AG04450 (cell line): ENCODE measurements at regions not wholly inside any gene's neighbourhood (a gene's known extent, or its start where the extent isn't known, plus 50 kb on each side); places are given as distances from the start of the nearest gene placed in this dataset.

Experiments
- CTCF ChIA-PET: fragments of 300-600, 350-600 bp; formaldehyde crosslinking; extraction: SDS; loops from one replicate; lab custom pipeline; 2022; ENCODE audit warnings: antibody characterized with exemption, inconsistent platforms; lab: Charles Lee
- POLR2A ChIA-PET: fragments of 350-600 bp; formaldehyde crosslinking; extraction: SDS; loops from one replicate; lab custom pipeline; 2021; ENCODE audit warnings: antibody characterized with exemption, inconsistent platforms; lab: Yijun Ruan, JAX
- DNase-seq: peaks from one replicate; pipeline ENCODE4 v3.0.0-alpha.2; 2011; ENCODE audit warnings: low read depth, low spot score
- H3K27ac ChIP-seq: one replicate; pipeline ENCODE4 v1.5.1; 2012; ENCODE audit warnings: low read depth, low read length, control low read depth
- H3K27me3 ChIP-seq: one replicate; pipeline ENCODE4 v1.6.0; 2012; ENCODE audit warnings: low read length; ENCODE audit not compliant: control insufficient read depth, insufficient read depth
- H3K4me3 ChIP-seq: 2 replicates; pipeline ENCODE4 v1.5.1; 2011; ENCODE audit warnings: mild to moderate bottlenecking, low read depth, low read length, control low read depth
- H3K9me3 ChIP-seq: 2 replicates; pipeline ENCODE4 v1.5.1; 2012; ENCODE audit warnings: low read length; ENCODE audit not compliant: control insufficient read depth, insufficient read depth
- CTCF ChIP-seq: IDR thresholded peaks from 2 replicates; pipeline ENCODE4 v1.5.1; 2011; ENCODE audit warnings: low read depth, low read length, control low read depth, inconsistent platforms

GRCh38 chr5:4019009-4019769, 423.6 kb downstream of the IRX1 start:
- DNase-seq, result no peak
- no peak overlapping the region for H3K27ac ChIP-seq

GRCh38 chr5:4019841-4020240, 424.2 kb downstream of the IRX1 start:
- ChIA-PET CTCF (no interaction called here), POLR2A (no interaction called here)
- Histone ChIP-seq H3K4me3 (no peak overlapping the region), H3K27me3 (no peaks in the 10 kb centered on the region), H3K9me3 (peaks cover 40% of the 10 kb centered on the region), H3K27ac (no peak overlapping the region)
- no peak for DNase-seq
- no peak for TF ChIP-seq CTCF

More at GRCh38 chr5:4019009-4019769, 423.6 kb downstream of the IRX1 start:
- no peaks in the 10 kb centered on the region for H3K27me3 ChIP-seq
- ChIA-PET CTCF (no interaction called here), POLR2A (no interaction called here)
- H3K4me3 ChIP-seq, result no peak overlapping the region
- TF ChIP-seq CTCF, result no peak
- H3K9me3 ChIP-seq, result peaks cover 36% of the 10 kb centered on the region

GRCh38 chr5:4020400-4020799, 424.8 kb downstream of the IRX1 start:
- Histone ChIP-seq H3K27ac (no peak overlapping the region), H3K9me3 (peaks cover 46% of the 10 kb centered on the region), H3K27me3 (no peaks in the 10 kb centered on the region), H3K4me3 (no peak overlapping the region)
- POLR2A ChIA-PET, result no interaction called here
- DNase-seq, result no peak
- CTCF ChIA-PET, result no interaction called here
- TF ChIP-seq CTCF, result no peak

- TF ChIP-seq CTCF, result no peak
Observed at GRCh38 chr5:4022056-4022670, 426.5 kb downstream of the IRX1 start.

GRCh38 chr5:4023091-4023752, 427.6 kb downstream of the IRX1 start:
- no peak overlapping the region for H3K4me3 ChIP-seq
- DNase-seq, result no peak
- ChIA-PET POLR2A (no interaction called here), CTCF (no interaction called here)
- no peaks in the 10 kb centered on the region for H3K27me3 ChIP-seq
- peaks cover 52% of the 10 kb centered on the region for H3K9me3 ChIP-seq
- no peak overlapping the region for H3K27ac ChIP-seq
- no peak for TF ChIP-seq CTCF

More at GRCh38 chr5:4022056-4022670, 426.5 kb downstream of the IRX1 start:
- POLR2A ChIA-PET, result no interaction called here
- peaks cover 49% of the 10 kb centered on the region for H3K9me3 ChIP-seq
- no peak for DNase-seq
- H3K27me3 ChIP-seq, result no peaks in the 10 kb centered on the region
- no peak overlapping the region for H3K4me3 ChIP-seq
- no peak overlapping the region for H3K27ac ChIP-seq
- CTCF ChIA-PET, result no interaction called here
